Medulla oblongata (tissue), 1 donor: ENCODE measurements at regions not wholly inside any gene's neighbourhood (a gene's known extent, or its start where the extent isn't known, plus 50 kb on each side); places are given as distances from the start of the nearest gene placed in this dataset.

ENCODE experiments used
- DNase-seq: peaks from one replicate; pipeline ENCODE4 v3.0.0-alpha.2; 2015; ENCODE audit errors: extremely low spot score

- no peak for DNase-seq
Measured at GRCh38 chr22:27660306-27660705, 141.2 kb downstream of the MN1 start.

GRCh38 chr22:27662359-27663301, 138.9 kb downstream of the MN1 start:
- DNase-seq, result no peak

DNA sequence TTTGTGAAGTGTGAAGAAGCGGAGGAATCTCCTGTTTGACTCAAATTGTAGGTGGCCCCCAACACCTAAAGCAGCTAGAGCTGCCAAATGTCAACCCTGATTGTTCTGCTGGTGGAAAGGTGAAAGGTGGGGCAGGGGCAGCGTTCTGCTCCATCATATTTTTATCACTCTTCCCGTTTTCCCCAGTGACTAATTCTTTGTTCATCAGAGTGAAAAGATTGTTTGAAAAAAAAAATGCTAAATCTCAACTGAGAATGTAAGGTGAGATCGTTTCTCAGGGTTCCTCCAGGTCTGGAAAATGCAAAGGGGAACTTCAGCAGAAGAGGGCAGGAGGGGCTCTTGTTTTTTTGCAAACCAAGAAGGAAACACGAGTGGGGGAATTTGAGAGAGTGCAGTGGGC, 137.7 kb downstream of the MN1 start:
- no peak for DNase-seq

- no peak for DNase-seq
Measured at GRCh38 chr22:27666272-27666997, 135.1 kb downstream of the MN1 start.

- DNase-seq, result no peak
Measured at GRCh38 chr22:27667121-27667843, 134.3 kb downstream of the MN1 start.

DNA sequence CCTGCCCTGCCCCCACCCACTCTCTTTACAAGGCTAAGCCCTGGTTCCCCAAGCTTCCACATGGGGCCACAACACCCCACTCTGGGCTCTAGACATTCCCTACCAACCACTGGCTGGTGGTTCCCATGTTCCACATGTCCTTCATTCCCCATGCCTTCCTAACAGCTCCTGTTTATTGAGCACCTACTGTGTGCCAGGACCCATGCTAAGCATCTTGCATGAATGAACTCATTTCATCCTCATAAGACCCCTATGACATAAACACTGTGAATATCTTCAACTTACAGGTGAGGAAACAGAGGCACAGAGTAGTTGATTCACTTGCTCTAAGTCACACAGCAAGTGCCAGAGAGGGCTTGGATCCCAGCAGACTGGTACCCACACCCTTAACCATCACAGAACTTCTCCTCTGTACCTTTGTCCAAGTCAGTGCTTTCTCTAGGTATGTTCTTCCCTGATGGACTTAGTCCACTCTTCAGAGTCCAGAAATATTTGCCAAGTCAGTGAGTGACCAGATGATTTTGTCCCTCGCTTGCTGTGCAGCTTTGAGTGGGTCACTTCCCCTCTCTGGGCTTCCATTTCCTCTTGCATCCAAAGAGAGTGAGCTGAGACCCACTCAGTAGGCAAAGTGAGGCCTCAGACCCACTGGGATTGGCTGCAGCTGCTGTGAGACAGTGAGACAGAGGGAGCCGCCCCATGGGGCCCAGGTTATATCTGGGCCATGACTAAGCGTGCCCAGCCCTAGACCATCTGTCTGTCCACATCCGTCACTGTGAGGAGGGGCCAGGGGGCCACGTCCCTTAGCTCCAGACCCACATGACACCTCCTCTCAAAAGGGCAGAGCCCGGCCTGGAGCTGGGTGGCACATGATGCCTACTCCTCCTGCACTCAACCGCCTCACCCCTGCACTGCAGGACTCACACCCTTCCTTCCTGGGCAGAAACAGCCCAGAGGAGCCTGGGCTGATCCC, 132.4 kb downstream of the MN1 start:
- no peak for DNase-seq

GRCh38 chr22:27669798-27670599, 131.6 kb downstream of the MN1 start:
- DNase-seq, result no peak

DNA sequence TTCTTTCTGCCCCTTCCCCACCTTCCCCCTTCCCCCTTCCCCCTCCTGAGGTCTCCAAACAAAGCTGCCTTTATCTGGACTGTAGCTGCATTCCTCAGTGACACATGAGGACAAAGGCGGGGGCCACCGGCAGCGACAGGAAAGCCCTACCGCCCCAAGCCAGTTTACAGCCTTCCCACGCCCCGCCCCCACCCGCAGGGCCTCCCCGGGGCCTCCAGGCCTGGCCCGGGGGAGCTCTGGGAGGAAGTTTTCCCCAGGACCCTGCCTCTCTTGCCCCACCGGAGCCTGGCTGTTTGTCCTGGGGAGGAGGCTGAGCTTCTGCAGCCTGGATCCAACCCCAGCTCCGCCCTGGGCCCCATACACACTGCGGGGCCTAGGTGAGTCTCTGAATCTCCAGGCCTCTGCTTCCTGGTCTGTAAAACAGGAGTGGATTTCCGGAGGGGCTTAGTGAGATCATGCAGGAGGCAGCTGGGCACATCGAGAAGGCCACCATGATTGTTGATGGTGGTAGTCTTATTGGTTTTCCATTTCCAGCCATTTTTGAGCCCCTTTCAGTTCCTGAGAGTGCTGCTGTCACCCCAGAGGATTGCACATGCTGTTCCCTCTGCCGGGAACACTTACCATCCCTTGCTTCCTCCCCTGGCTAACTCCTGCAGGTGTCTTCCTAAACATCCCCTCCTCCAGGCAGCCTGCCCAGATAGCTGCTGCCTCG, 130.7 kb downstream of the MN1 start:
- DNase-seq, result peak; percentile 15

GRCh38 chr22:27671413-27671935, 130.1 kb downstream of the MN1 start:
- DNase-seq, result no peak

DNA sequence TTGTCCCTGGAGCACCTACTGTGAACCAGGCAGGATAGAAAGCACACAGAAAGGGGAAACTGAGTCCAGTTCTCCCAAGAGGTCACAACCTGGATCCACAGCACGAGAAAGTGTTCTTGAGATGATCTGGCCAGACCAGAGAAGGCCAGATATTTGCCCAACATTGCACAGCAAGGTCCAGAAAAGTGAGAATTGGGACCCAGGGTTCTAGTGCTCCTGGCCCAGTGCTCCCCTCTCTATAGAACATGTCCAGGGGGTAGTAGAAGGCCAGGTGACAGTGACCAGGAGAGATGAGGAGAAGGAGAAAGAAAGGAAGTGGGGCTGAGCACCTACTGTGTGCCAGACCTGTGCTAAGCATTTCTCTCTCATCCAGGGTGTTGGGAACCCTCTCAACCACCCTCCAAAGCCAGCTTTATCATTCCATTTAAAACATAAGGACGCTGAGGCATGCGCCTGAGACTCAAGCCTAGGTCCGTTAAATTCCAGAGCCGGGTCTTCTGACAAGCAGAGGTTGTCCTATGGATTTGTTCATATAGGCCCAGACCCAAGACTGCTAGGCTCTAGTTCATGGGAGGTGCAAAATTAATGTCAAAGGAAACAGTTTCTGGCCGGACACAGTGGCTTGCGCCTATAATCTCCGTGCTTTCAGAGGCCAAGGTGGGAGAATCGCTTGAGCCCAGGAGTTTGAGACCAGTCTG, 128.7 kb downstream of the MN1 start:
- no peak for DNase-seq

DNA sequence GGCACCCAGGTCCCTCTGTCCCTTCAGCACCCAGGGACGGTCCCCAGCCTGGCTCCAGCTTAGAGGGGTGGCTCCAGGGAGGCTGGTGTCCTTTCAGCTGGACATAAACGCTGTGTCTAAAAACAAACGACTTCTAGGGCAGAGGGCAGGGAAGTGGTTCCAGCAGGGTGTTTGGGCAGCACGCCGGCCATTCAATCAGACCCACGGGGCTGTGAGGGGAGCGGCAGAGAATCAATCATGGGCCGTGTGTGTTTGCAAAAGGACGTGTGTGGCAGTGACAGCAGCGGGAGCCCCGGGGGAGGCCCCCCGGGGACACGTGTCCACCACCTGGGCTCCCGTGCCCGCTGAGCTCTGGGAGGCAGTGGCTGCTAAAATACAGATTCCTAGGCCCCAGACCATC, 127.7 kb downstream of the MN1 start:
- DNase-seq, result no peak

DNA sequence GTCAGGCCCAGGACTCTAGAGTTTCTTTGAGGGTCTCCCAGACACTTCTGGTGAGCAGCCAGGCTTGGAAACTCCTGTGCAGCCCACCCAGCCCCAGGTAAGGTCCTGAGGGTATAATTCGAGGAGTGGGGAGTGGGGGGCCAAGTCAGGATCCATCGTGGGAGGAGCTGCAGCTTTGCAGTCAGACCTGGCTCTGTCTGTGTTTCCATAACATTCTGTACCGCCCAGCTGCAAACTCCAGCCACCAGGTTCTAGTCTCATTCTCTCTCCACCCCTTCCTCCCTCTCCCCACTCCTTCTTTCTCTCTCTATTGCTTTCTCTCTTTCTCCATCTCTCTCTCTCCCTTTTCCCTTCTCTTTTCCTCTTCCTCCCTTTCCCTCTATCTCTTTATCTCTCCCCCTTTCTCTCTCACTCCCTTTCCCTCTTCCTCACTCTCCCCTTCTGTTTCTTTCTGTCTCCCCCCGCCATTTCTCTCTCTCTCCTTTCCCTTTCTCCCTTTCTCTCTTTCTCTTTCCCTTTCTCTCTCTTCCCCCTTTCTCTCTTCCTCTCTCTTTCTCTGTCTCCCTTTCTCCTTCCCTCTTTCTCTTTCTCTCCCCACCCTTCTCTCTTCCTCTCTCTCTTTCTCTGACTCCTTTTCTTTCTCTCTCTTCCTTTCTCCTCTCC, 127.2 kb downstream of the MN1 start:
- no peak for DNase-seq

DNA sequence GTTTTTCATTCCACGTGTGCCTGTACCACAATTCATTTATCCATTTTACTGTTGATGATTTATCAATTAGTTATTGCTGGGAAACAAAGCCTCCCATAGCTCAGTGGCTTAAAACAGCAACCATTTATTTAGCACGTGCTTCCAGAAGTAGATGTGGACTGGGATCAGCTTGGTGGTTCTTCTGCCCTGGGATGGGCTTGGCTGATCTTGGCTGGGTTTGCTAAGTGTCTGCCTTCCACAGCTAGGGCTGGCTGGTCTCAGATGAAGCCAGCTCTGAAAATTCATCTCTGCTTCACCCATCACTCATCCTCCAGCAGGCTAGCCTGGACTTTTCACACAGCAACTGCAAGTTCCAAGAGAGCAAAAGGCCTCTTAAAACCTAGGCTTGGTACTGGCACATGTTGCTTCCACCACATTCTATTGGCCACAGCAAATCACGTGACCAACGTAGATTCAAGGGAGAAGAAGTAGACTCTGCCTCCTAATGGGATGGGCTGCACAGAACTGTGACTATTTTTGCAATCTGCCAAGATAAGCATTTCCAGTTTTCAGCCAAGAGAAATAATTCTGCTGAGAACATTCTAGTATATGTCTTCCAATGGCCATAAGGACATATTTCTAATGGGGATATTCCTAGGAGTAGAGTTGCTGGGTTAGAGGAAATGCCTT, 124.9 kb downstream of the MN1 start:
- DNase-seq, result no peak

DNA sequence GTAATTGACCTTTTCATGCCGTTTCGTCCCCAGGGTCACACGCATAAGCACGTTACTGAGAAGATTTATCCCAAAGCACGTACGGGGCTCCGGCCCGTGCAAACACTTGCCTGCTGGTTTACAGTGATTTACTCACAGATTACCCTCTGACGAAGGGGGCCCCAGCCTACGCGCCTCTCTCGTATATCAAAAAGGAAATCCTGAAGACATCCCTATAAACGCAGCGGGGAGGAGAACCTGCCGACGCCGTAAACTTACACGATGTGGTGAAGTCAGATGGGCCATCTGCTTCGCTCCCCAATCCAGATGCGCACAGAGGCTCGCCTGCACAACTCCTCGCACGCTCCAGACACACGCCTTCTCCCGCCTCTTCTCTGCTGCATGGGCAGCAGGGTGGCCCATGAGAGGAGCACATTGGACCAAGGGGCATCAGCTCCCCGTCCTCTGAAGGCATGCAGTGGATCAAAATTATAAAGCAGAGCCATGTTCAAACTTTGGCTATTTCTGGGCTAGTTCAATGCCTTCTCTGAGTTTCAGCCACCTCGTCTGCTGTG, 123.6 kb downstream of the MN1 start:
- no peak for DNase-seq

GRCh38 chr22:27679176-27679575, 122.4 kb downstream of the MN1 start:
- DNase-seq, result no peak

GRCh38 chr22:27679693-27680488, 121.7 kb downstream of the MN1 start:
- no peak for DNase-seq

DNA sequence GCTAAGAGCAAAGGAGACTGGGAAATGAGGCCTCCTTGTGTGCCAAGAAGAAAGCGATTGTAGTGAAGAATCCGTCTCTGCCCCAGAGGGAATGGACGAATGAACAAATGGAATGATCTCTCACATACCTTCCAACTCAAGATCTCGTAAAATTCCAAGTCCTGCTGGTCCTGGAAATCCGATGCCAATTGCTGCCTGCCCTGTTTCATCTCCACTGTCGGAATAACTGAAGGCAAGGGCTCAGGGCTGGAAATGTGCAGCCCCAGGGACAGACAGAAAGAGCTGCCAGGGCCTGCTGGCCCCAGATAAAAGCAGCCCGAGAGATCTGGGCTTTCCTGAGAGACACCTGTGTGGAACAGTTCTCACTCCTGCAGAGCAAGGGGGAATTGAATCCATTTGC, 120.9 kb downstream of the MN1 start:
- DNase-seq, result no peak
